ENCODE measurements at regions not wholly inside any gene's neighbourhood (a gene's known extent, or its start where the extent isn't known, plus 50 kb on each side); places are given as distances from the start of the nearest gene placed in this dataset.
A peak's percentile ranks its signal among the peaks of the same experiment; 100 is the strongest.

DNA sequence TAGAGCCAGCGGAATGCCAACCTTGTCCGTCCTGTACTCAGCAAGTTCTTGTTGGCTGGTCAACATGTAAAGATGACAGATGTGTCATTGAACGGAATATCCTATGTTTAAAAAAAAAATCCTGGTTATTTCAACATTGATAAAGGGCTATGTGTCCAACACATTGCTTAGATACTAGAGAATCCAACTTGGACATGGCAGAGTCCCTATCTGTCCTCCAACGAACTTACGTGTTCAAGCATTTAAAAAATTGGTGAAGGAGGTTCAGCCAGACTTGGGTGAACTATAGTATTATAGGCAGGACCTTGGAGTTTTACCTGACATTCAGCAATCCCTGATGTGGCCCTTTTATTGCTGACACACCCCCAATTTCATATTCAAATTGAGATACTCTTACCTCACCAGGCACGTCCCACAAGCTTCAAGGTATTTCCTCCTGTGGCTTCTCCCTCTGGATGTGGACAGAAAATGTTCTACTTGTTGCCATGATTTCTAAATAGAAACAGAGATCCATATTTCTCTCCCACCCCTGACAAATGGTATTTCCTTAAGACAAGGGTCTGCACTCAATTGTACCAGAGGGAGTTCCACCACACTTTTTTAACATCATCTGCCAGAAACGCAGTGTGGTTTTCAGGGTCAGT lies 207.7 kb upstream of the TPM1 start:
- intact Hi-C loops (cut with DNase I), result no loop called here
- DNase-seq, result no peak

DNA sequence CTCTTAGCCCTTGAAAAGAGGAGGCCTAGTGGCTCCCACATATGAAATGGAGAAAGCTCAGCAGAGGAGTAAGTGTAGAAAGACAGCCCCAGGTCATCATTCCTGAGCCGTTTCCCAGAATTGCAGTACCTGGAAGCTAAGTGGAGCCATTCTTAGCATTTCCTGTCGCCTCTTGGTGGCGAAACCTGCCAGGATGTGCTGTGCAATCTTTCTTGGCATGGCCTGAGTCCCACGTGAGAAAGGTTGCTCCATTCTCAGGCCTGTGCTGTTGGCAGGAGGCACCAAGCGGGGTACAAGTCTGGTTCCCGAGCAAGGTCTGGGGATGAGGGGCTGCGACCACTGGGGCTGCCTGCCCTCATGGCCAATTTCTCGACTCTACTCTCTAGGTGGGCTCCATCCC lies 207.2 kb upstream of the TPM1 start:
- intact Hi-C loops (cut with DNase I), result no loop called here
- no peak for DNase-seq

- no peak for DNase-seq
- intact Hi-C loops (cut with DNase I), result no loop called here
Observed at GRCh38 chr15:62835762-62836161, 206.8 kb upstream of the TPM1 start.

GRCh38 chr15:62840526-62841268 lies 201.8 kb upstream of the TPM1 start:
- DNase-seq, result peak in 1 of 10 donors; percentile 69
- intact Hi-C loops (cut with DNase I), result no loop called here

GRCh38 chr15:62841269-62841628 lies 201.3 kb upstream of the TPM1 start:
- intact Hi-C loops (cut with DNase I), result no loop called here
- peak in 1 of 10 donors; percentile 69 for DNase-seq

GRCh38 chr15:62841891-62842559 lies 200.5 kb upstream of the TPM1 start:
- intact Hi-C loops (cut with DNase I), result no loop called here

GRCh38 chr15:62843311-62843710 lies 199.2 kb upstream of the TPM1 start:
- intact Hi-C loops (cut with DNase I), result no loop called here
- peak in 1 of 10 donors; percentile 31 for DNase-seq

More at GRCh38 chr15:62841891-62842559, 200.5 kb upstream of the TPM1 start:
- peak in 1 of 10 donors; percentile 39 for DNase-seq

- peak in 1 of 10 donors; percentile 24 for DNase-seq
- intact Hi-C loops (cut with DNase I), result no loop called here
Observed at GRCh38 chr15:62844564-62845240, 197.8 kb upstream of the TPM1 start.

- intact Hi-C loops (cut with DNase I), result no loop called here
- DNase-seq, result peak in 1 of 10 donors; percentile 38
Observed at GRCh38 chr15:62845241-62846126, 197.1 kb upstream of the TPM1 start.

DNA sequence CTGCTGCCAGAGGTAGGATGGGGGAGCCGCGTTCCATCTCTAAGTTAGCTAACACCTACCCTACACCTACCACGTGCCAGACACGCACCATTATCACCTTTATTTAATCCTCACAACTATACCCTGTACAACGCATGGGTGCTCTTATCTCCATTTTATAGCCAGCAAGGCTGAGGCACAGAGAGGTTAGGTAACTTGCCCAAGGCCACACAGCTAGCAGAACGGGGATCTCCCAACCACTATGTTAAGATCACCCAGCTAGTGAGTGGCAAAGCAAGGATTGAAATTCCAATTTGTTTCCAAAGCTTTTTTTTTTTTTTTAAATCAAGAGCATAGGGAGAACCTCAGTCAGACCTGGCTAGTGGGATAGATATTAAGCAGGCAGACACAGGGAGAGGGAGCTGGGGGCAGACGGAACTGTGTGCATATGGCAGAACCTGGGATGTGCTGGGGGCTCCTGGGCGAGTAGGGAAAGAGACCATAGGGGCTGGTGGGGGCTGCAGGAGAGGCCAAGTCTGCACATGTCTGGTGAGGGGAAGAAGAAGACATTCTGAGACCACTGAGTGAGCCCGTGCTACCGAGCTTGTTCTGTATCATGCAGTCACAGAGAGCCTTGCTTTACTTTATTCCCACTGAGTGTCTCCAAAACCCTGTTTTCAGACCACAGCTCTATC lies 196.3 kb upstream of the TPM1 start:
- intact Hi-C loops (cut with DNase I), result no loop called here
- peak in 1 of 10 donors; percentile 70 for DNase-seq

GRCh38 chr15:62846805-62847495 lies 195.6 kb upstream of the TPM1 start:
- peak in 1 of 10 donors; percentile 57 for DNase-seq
- intact Hi-C loops (cut with DNase I), result no loop called here

DNA sequence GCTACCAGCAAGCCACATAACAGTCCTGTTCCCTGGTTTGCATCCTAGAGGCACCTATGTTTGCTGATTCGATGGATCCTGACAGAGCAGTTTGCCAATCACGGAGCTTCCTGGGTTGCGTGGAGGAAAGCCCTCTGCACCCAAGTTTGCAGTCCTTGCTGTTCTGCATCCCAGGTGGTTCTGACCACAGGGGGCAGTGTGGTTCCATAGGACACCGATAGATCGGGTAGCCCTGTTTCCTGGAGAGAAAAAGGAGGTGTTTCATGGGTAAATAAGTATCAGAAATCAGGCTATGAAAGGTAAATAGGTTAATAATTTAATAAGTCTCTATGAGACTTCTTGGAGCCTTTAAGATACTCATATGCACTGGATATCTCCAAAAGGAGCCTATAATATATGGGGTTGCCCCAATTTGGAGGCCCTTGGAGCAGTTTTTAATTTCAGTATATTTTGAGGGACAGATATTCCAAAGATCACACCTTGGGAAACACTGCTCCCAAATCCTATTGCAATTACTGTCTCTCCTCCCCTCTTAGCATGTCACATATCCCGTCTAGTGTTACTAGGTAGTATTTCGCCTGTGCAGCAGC lies 194.6 kb upstream of the TPM1 start:
- intact Hi-C loops (cut with DNase I), result loop anchor here (1.0 kb wide), 2 partner anchors 200 to 245 kb away; no protein-coding TSS in a partner anchor
- peak; percentile 67 to 97 (median 86) for DNase-seq

DNA sequence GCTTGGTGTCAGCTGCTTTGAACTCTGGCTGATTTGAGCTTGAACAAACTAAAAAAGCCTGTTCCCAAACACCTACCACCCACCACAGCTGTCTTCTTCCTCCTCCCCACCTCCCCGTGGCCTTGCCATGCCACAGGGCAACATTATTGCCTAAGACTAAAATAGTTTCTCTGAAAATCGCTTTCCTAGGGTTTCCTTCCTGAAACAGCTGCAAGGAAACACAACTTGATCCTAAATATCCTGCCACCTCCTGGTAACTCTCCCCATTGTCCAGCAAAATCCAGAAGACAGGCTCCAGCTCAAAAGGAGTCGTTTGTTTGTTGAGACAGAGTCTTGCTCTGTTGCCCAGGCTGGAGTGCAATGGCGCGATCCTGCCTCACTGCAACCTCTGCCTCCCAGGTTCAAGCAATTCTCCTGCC lies 193.9 kb upstream of the TPM1 start:
- intact Hi-C loops (cut with DNase I), result loop anchor here (1.0 kb wide), 2 partner anchors 200 to 245 kb away; no protein-coding TSS in a partner anchor
- no peak for DNase-seq

DNA sequence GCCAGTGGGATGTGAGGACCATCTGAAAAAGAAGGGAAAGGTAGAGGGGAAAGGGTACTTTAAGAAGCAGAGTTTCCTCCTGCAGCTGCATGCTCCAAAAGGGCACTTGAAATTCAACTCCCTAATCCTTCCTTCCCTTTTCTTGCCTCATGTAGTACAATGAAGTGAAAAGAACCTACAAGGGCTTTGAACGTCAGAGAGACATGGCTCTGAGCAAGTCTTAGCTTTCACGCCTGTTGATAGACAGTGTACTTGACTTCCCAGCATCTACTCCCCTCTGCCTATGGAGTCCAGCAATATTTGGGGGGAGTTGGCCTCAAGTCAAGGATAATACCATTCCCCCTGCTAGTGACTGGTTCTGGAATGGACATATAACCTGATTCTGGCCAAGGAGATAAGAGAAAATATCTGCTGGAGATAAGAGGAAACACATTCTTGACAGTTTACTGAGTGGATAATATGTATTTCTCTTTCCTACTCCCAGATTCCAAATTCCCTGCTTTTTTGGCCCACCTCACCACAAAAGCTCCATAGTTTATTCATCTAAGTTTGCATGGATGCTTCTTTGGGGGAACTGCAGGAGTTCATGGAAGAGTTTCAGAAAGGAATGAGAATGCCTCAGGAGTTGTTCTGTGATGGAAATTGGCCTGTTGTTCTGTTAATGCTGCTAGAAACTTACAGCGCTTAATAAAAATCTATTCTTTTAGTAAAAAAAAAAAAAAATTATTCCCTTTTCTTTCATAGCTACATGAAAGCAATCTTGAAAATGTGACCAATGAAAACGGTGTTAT lies 193.0 kb upstream of the TPM1 start:
- intact Hi-C loops (cut with DNase I), result no loop called here
- no peak for DNase-seq

DNA sequence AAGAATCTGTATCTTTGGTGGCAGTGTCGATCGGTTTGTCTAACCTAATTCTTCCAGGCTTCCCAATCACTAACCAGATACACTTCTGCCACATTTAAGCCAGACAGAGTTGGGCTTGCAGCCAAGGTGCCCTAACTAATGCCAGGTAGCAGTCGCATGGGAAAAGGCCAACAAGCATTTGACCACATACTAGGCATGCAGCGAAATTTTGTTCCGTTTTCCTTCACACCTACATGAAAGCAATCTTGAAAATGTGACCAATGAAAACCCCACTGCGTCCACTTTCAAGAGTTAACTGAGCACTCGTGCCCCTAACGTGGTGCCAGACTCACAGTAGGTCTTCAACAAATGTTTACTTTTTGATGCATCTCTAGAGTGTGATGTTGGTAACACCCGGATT lies 192.2 kb upstream of the TPM1 start:
- intact Hi-C loops (cut with DNase I), result no loop called here
- peak in 1 of 10 donors; percentile 18 for DNase-seq

GRCh38 chr15:62850791-62851291 lies 191.7 kb upstream of the TPM1 start:
- peak in 1 of 10 donors; percentile 17 for DNase-seq
- intact Hi-C loops (cut with DNase I), result no loop called here

- peak in 1 of 10 donors; percentile 23 for DNase-seq
- intact Hi-C loops (cut with DNase I), result no loop called here
Observed at GRCh38 chr15:62853114-62853840, 189.3 kb upstream of the TPM1 start.

Data from posterior cingulate gyrus (tissue), 11 donors.